ENCODE measurements at regions not wholly inside any gene's neighbourhood (a gene's known extent, or its start where the extent isn't known, plus 50 kb on each side); places are given as distances from the start of the nearest gene placed in this dataset.

DNA sequence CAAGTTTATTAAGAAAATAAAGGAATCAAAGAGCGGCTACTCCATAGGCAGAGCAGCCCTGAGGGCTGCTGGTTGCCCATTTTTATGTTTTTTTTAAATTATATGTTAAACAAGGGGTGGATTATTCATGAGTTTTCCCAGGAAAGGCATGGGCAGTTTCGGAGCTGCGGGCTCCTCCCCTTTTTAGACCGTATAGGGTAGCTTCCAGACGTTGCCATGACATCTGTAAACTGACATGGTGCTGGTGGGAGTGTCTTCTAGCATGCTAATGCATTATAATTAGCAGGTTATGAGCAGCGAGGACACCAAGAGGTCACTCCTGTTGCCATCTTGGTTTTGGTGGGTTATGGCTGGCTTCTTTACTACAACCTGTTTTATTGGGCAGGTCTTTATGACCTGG is 301.8 kb downstream of the TFAP2C start:
- H3K36me3 ChIP-seq (ENCODE audit: insufficient read depth, low read length), result no peaks in the 10 kb centered on the region
- no peak overlapping the region for H3K4me3 ChIP-seq (ENCODE audit: low read depth, low read length, poor library complexity, severe bottlenecking)
- no peaks in the 10 kb centered on the region; the same call in 1 of the 2 replicates for H3K27me3 ChIP-seq (ENCODE audit: insufficient read depth, low read length)
- H3F3A ChIP-seq (ENCODE audit: insufficient read depth, low read length), result no peaks in the 10 kb centered on the region
- no peaks in the 10 kb centered on the region for H3K79me2 ChIP-seq (ENCODE audit: insufficient read depth, low read length)
- H3K9ac ChIP-seq (ENCODE audit: low read length), result no peak overlapping the region
- no peaks in the 10 kb centered on the region for H4K20me1 ChIP-seq (ENCODE audit: insufficient read depth, low read length)
- no peaks in the 10 kb centered on the region for H3K9me2 ChIP-seq (ENCODE audit: low read depth, low read length)
- TF ChIP-seq, protein P1, sequence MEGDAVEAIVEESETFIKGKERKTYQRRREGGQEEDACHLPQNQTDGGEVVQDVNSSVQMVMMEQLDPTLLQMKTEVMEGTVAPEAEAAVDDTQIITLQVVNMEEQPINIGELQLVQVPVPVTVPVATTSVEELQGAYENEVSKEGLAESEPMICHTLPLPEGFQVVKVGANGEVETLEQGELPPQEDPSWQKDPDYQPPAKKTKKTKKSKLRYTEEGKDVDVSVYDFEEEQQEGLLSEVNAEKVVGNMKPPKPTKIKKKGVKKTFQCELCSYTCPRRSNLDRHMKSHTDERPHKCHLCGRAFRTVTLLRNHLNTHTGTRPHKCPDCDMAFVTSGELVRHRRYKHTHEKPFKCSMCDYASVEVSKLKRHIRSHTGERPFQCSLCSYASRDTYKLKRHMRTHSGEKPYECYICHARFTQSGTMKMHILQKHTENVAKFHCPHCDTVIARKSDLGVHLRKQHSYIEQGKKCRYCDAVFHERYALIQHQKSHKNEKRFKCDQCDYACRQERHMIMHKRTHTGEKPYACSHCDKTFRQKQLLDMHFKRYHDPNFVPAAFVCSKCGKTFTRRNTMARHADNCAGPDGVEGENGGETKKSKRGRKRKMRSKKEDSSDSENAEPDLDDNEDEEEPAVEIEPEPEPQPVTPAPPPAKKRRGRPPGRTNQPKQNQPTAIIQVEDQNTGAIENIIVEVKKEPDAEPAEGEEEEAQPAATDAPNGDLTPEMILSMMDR (IDR thresholded peaks at IDR 0.05; ENCODE audit: low read length), result no peak
- no peak for TF ChIP-seq EZH2 (IDR thresholded peaks at IDR 0.05; ENCODE audit: borderline replicate concordance, low read length)
- H3K9me3 ChIP-seq (ENCODE audit: low read length), result no peaks in the 10 kb centered on the region
- H3K4me2 ChIP-seq (ENCODE audit: low read length), result no peak overlapping the region
- no peak overlapping the region for H3K27ac ChIP-seq (ENCODE audit: low read depth, low read length, poor library complexity, severe bottlenecking)
- no peaks in the 10 kb centered on the region for H3K4me1 ChIP-seq (ENCODE audit: insufficient read depth, low read length, severe bottlenecking)
- no peak overlapping the region for H2AFZ ChIP-seq (ENCODE audit: low read length)

DNA sequence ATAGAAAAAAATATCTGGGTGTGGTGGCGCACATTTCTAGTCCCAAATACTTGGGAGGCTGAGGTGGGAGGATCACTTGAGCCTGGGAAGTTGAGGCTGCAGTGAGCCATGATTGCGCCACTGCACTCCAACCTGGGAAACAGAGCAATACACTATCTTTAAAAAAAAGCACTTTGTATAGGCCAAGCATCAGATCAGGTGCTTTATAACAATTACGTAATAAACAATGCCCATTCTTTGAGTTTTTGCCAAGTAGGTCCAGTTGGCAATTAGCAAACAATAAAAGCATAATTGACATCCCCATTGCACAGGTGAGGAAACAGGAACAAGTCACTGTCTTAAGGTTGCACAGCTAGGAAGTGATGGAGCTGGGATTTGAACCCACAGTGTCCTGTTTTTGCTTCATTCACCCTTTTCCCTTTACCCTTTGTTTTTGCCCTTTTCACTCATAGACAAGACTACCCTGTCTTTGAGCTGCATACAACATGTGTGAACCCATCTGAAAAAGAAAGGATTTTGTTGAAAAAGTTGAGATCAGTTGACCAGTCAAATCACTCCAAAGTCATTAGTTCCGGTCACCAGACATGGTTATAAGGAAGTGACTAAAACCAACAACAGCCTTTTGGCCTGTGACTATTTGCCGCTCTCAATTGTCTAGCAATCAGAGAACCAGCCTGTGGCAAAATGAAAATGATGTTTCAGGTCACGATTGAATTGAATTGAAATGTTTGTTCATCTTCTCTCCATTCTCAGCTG is 303.6 kb downstream of the TFAP2C start:
- H3K4me2 ChIP-seq (ENCODE audit: low read length), result no peak overlapping the region
- no peak overlapping the region for H3K9ac ChIP-seq (ENCODE audit: low read length)
- H3K9me3 ChIP-seq (ENCODE audit: low read length), result no peaks in the 10 kb centered on the region
- H3K4me1 ChIP-seq (ENCODE audit: insufficient read depth, low read length, severe bottlenecking), result no peaks in the 10 kb centered on the region
- no peaks in the 10 kb centered on the region for H3F3A ChIP-seq (ENCODE audit: insufficient read depth, low read length)
- no peaks in the 10 kb centered on the region for H3K36me3 ChIP-seq (ENCODE audit: insufficient read depth, low read length)
- H4K20me1 ChIP-seq (ENCODE audit: insufficient read depth, low read length), result no peaks in the 10 kb centered on the region
- H3K27me3 ChIP-seq (ENCODE audit: insufficient read depth, low read length), result no peaks in the 10 kb centered on the region; the same call in 1 of the 2 replicates
- H2AFZ ChIP-seq (ENCODE audit: low read length), result no peak overlapping the region
- no peaks in the 10 kb centered on the region for H3K9me2 ChIP-seq (ENCODE audit: low read depth, low read length)
- TF ChIP-seq EZH2 (IDR thresholded peaks at IDR 0.05; ENCODE audit: borderline replicate concordance, low read length), result no peak
- TF ChIP-seq, protein P1 (IDR thresholded peaks at IDR 0.05; ENCODE audit: low read length), result no peak
- H3K4me3 ChIP-seq (ENCODE audit: low read depth, low read length, poor library complexity, severe bottlenecking), result no peak overlapping the region
- no peaks in the 10 kb centered on the region for H3K79me2 ChIP-seq (ENCODE audit: insufficient read depth, low read length)
- no peak overlapping the region for H3K27ac ChIP-seq (ENCODE audit: low read depth, low read length, poor library complexity, severe bottlenecking)

DNA sequence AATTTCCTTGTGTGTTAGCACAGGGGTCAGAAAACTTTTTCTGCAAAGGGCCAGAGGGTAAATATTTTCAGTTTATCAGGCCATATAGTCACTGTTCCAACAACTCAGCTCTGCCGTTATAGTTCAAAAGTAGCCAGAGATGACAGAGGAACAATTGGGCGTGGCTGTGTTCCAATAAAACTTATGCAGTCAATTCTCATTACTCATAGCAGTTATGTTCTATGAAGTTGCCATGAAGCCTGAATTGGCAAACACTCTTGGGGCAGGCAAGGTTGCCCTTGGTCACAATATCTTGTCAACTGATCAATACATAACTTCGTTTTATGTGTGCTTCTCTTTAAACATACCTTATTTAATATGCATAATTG is 304.2 kb downstream of the TFAP2C start:
- no peaks in the 10 kb centered on the region for H3K79me2 ChIP-seq (ENCODE audit: insufficient read depth, low read length)
- no peaks in the 10 kb centered on the region for H3K9me3 ChIP-seq (ENCODE audit: low read length)
- H3F3A ChIP-seq (ENCODE audit: insufficient read depth, low read length), result no peaks in the 10 kb centered on the region
- no peak overlapping the region for H3K27ac ChIP-seq (ENCODE audit: low read depth, low read length, poor library complexity, severe bottlenecking)
- no peaks in the 10 kb centered on the region for H3K36me3 ChIP-seq (ENCODE audit: insufficient read depth, low read length)
- H3K4me2 ChIP-seq (ENCODE audit: low read length), result no peak overlapping the region
- no peaks in the 10 kb centered on the region for H3K4me1 ChIP-seq (ENCODE audit: insufficient read depth, low read length, severe bottlenecking)
- H3K9me2 ChIP-seq (ENCODE audit: low read depth, low read length), result no peaks in the 10 kb centered on the region
- no peaks in the 10 kb centered on the region for H4K20me1 ChIP-seq (ENCODE audit: insufficient read depth, low read length)
- TF ChIP-seq EZH2 (IDR thresholded peaks at IDR 0.05; ENCODE audit: borderline replicate concordance, low read length), result no peak
- TF ChIP-seq, protein P1 (IDR thresholded peaks at IDR 0.05; ENCODE audit: low read length), result no peak
- no peak overlapping the region for H2AFZ ChIP-seq (ENCODE audit: low read length)
- H3K27me3 ChIP-seq (ENCODE audit: insufficient read depth, low read length), result peaks cover 4% of the 10 kb centered on the region
- H3K4me3 ChIP-seq (ENCODE audit: low read depth, low read length, poor library complexity, severe bottlenecking), result no peak overlapping the region
- no peak overlapping the region for H3K9ac ChIP-seq (ENCODE audit: low read length)
